GM13976 (cell line): ENCODE measurements at regions not wholly inside any gene's neighbourhood (a gene's known extent, or its start where the extent isn't known, plus 50 kb on each side); places are given as distances from the start of the nearest gene placed in this dataset.

Experiments used
- DNase-seq: peaks from one replicate; pipeline ENCODE4 v3.0.0; 2012; ENCODE audit warnings: low spot score
- in situ Hi-C: fragments of 300-500 bp; cut with MboI; formaldehyde crosslinking; loops from one replicate; pipeline ENCODE4 v1.12.0; 2022; ENCODE audit warnings: low sequenced_read_pairs, mixed read lengths, inconsistent platforms; ENCODE audit not compliant: unreplicated experiment
- TF ChIP-seq, protein P1 (sequence below): IDR thresholded peaks from 2 replicates; pipeline ENCODE4 v1.5.1; 2012; ENCODE audit warnings: borderline replicate concordance, mild to moderate bottlenecking; ENCODE audit not compliant: insufficient read depth; ENCODE audit errors: extremely low read depth, missing control alignments, control extremely low read depth

DNA sequence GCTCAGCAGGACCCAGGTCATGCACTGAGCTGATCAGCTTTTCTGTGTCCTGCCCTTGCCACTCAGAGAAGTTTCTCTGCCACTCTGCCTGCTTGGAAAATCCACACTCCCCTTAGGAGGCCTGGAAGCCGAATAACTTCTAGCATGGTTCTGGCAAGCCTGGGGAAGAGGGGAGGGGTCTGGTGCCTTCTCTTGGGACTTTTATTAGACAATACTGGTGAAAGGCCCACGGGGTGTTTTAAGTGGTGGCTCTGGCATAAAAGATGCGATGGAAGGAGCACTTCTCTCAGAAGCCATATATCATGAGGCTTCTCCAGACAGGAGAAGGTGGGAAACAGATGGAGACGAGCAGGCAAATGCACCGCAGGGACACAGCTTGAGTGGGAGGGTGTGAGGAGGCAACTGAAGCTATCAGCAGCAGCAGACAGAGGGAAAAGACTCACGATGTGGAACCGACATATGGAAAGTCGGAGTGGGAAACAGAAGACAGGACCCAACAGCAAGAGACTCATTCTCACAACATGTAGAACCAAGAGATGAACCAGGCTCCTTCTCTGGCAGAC lies 141.8 kb upstream of the CTNNA2 start:
- TF ChIP-seq, protein P1, sequence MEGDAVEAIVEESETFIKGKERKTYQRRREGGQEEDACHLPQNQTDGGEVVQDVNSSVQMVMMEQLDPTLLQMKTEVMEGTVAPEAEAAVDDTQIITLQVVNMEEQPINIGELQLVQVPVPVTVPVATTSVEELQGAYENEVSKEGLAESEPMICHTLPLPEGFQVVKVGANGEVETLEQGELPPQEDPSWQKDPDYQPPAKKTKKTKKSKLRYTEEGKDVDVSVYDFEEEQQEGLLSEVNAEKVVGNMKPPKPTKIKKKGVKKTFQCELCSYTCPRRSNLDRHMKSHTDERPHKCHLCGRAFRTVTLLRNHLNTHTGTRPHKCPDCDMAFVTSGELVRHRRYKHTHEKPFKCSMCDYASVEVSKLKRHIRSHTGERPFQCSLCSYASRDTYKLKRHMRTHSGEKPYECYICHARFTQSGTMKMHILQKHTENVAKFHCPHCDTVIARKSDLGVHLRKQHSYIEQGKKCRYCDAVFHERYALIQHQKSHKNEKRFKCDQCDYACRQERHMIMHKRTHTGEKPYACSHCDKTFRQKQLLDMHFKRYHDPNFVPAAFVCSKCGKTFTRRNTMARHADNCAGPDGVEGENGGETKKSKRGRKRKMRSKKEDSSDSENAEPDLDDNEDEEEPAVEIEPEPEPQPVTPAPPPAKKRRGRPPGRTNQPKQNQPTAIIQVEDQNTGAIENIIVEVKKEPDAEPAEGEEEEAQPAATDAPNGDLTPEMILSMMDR = no peak
- no peak for DNase-seq
- in situ Hi-C loops = no loop called here

DNA sequence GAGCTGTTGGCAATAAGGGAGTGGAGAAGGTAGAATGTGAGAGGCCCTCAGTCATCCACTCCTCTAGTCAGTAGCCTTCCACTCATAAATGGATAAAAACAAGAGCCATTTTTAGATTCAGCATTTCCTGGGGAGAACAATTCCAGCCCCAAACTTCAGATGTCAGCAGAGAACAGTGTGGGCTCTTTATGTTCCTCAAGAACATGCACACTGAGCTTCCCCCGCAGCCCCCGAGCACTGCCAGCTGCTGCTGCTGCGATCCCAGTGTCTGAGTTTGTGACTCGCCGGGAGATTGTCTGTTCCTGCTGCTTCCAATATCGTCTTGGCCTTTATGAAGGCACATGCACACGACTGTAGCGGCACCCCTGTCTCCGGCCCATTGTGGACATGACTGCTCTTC lies 143.7 kb upstream of the CTNNA2 start:
- TF ChIP-seq, protein P1 = no peak
- in situ Hi-C loops = no loop called here
- DNase-seq = no peak

DNA sequence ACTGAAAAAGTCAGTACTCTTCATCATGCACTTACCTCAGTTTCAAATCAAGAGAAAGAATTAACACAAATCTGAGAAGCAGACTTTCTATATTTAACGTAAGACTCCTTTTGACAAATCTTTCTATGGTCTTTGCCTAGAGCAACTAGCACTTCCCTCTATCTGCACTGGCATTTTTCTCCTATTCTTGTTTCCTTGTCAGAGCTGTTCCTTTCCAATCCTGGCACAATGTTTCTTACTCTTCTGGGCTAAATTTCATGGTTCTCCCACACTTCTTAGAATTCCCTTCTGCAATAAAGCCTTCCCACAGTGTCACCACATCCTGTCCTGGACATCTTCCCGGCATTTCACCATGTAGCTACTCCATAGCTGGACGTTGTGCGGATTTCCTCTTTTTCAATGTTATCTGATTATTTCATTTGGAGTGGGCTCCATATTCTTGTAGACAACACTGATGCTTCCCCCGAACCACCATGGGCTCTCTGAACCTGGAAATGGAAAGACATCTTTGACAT lies 144.7 kb upstream of the CTNNA2 start:
- in situ Hi-C loops = no loop called here
- TF ChIP-seq, protein P1 = no peak
- DNase-seq = no peak

DNA sequence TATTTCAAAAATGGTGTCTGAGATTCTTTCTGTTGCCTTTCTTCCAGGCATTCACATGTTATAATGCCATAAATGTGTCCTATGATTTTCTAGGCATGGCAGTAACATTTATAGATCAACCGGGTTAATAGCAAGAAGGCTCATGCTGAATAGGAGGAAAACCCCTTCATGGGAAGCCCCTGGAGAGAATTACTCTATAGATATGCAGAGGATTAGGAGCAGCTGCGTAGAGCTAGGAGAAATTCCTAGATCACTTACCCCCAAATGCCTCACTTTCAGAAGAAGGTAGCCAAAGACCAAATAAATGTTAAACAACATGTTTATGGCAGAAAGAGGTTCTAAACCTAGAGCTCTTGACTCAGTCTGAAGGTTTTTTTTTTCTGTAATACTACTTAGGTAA lies 153.4 kb upstream of the CTNNA2 start:
- in situ Hi-C loops = no loop called here
- TF ChIP-seq, protein P1 = no peak
- DNase-seq = no peak

DNA sequence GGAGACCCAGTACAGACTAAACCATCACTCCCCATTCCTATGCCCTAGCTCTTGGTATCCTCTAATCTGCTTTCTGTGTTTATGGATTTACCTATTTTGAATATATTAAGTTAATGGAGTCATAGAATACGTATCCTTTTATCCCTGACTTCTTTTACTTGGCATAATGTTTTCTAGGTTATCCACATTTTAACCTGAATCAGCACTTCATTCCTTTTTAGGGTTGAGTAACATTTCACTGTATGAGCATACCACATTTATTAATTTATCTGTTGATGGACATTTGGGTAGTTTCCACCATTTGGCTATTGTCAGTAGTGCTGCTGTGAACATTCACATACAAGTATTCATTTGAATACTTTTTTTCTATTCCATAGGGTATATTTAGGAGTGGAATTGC lies 157.3 kb upstream of the CTNNA2 start:
- in situ Hi-C loops = no loop called here
- DNase-seq = no peak
- TF ChIP-seq, protein P1 = no peak

DNA sequence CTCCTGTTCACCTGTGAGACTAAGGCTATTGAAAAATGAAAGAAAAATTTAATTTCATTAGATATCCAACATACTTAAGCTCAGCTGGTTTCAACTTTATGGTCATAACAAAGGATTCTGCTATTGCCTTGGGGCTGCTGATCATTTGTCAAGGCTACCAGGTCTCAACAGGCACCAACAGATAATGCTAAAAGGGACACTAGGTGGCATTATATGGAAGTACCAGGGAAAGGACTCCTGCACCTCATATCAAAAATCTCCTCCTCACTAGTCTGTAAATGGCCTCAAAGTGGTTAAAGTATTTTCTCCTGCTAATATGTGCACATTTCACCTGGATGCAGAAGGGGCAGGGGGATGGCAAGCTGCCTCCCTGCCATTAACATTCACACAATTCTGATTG lies 167.9 kb upstream of the REG3A start:
- DNase-seq = no peak
- TF ChIP-seq, protein P1 = no peak
- in situ Hi-C loops = no loop called here

DNA sequence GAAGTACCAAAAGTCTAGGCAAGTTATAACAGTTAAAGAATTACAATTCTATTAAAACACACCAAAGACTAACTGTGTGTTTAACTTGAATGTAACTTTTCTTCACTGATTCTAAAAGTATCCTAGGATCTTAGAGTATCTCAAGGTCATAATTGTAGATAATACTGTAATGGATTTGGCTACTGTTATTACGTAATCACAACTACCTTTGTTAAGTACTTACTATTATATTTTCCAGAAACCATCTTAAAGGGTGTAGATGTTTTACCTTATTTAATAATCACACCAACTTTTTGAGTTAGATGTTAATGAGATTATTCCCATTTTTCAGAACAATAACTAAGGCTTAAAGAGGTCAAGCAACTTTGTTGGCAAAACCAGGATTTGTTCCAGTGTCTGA lies 161.3 kb upstream of the REG3A start:
- in situ Hi-C loops = no loop called here
- TF ChIP-seq, protein P1 = no peak
- no peak for DNase-seq
